ACC112 (cell line): ENCODE measurements at regions not wholly inside any gene's neighbourhood (a gene's known extent, or its start where the extent isn't known, plus 50 kb on each side); places are given as distances from the start of the nearest gene placed in this dataset.
"Not testable (repeated sequence)": the region's sequence is repeated elsewhere in the genome, so short reads cannot be mapped to it uniquely, and the experiment has no call there.

Experiments
- H2AFZ ChIP-seq: fragments of 200-600 bp; sonication (generic); one replicate; pipeline ENCODE4 v1.6.0; 2017; ENCODE audit warnings: antibody characterized with exemption, low read length; ENCODE audit not compliant: unreplicated experiment
- H3K27ac ChIP-seq: fragments of 200-600 bp; sonication (generic); 2 replicates; pipeline ENCODE4 v1.5.1; 2014; ENCODE audit warnings: low read depth, mild to moderate bottlenecking, antibody characterized with exemption, low read length, moderate library complexity
- H3K27me3 ChIP-seq: fragments of 200-600 bp; sonication (generic); 2 replicates; pipeline ENCODE4 v1.6.1; 2014; ENCODE audit warnings: mild to moderate bottlenecking, antibody characterized with exemption, low read length, moderate library complexity, mixed read lengths; ENCODE audit not compliant: insufficient read depth
- H3K36me3 ChIP-seq: fragments of 200-600 bp; sonication (generic); 2 replicates; pipeline ENCODE4 v1.6.1; 2016; ENCODE audit warnings: mild to moderate bottlenecking, antibody characterized with exemption, low read length, moderate library complexity, mixed read lengths; ENCODE audit not compliant: insufficient read depth
- H3K4me1 ChIP-seq: fragments of 200-600 bp; sonication (generic); one replicate; pipeline ENCODE4 v1.6.1; 2016; ENCODE audit warnings: low read length, mixed read lengths; ENCODE audit not compliant: insufficient read depth, unreplicated experiment, control insufficient read depth
- H3K4me3 ChIP-seq: fragments of 200-600 bp; sonication (generic); 2 replicates; pipeline ENCODE4 v1.5.1; 2014; ENCODE audit warnings: mild to moderate bottlenecking, low read depth, low read length
- H3K79me2 ChIP-seq: fragments of 200-600 bp; sonication (generic); one replicate; pipeline ENCODE4 v1.6.0; 2016; ENCODE audit warnings: low read length; ENCODE audit not compliant: control insufficient read depth, unreplicated experiment, insufficient read depth

GRCh38 chrX:17983389-17983788, 122.3 kb upstream of the RAI2 start:
- no peak overlapping the region for H2AFZ ChIP-seq

GRCh38 chrX:17977696-17978095, 116.6 kb upstream of the RAI2 start:
- no peak overlapping the region for H3K4me3 ChIP-seq
- peaks cover 33% of the 10 kb centered on the region for H3K27me3 ChIP-seq
- H3K27ac ChIP-seq, result no peak overlapping the region
- no peaks in the 10 kb centered on the region for H3K79me2 ChIP-seq
- H3K36me3 ChIP-seq, result no peaks in the 10 kb centered on the region
- no peaks in the 10 kb centered on the region for H3K4me1 ChIP-seq
- no peak overlapping the region for H2AFZ ChIP-seq

More at GRCh38 chrX:17983389-17983788, 122.3 kb upstream of the RAI2 start:
- Histone ChIP-seq H3K27ac (no peak overlapping the region), H3K79me2 (no peaks in the 10 kb centered on the region), H3K36me3 (no peaks in the 10 kb centered on the region), H3K4me1 (no peaks in the 10 kb centered on the region), H3K27me3 (peaks cover 26% of the 10 kb centered on the region; the same call in 1 of the 2 replicates), H3K4me3 (no peak overlapping the region)

- no peak overlapping the region for H3K4me3 ChIP-seq
- peaks cover 36% of the 10 kb centered on the region for H3K27me3 ChIP-seq
- no peak overlapping the region for H2AFZ ChIP-seq
- no peaks in the 10 kb centered on the region for H3K79me2 ChIP-seq
- H3K36me3 ChIP-seq, result no peaks in the 10 kb centered on the region
- H3K27ac ChIP-seq, result no peak overlapping the region
- no peaks in the 10 kb centered on the region for H3K4me1 ChIP-seq
Observed at GRCh38 chrX:17976955-17977354, 115.9 kb upstream of the RAI2 start.

- not testable (repeated sequence) for H3K4me3 ChIP-seq, H3K27ac ChIP-seq, H3K79me2 ChIP-seq, H3K4me1 ChIP-seq, H3K36me3 ChIP-seq, H2AFZ ChIP-seq
- peaks cover 40% of the 10 kb centered on the region for H3K27me3 ChIP-seq
Observed at GRCh38 chrX:17975349-17975748, 114.3 kb upstream of the RAI2 start.

GRCh38 chrX:17968367-17968766, 107.3 kb upstream of the RAI2 start:
- Histone ChIP-seq H3K4me3 (no peak overlapping the region), H3K27me3 (peaks cover 60% of the 10 kb centered on the region; the same call in 1 of the 2 replicates), H3K27ac (no peak overlapping the region), H3K79me2 (no peaks in the 10 kb centered on the region), H2AFZ (no peak overlapping the region), H3K36me3 (no peaks in the 10 kb centered on the region), H3K4me1 (no peaks in the 10 kb centered on the region)

GRCh38 chrX:17967888-17968287, 106.8 kb upstream of the RAI2 start:
- Histone ChIP-seq H3K4me3 (no peak overlapping the region), H3K27me3 (peaks cover 61% of the 10 kb centered on the region; the same call in 1 of the 2 replicates), H3K27ac (no peak overlapping the region), H3K79me2 (no peaks in the 10 kb centered on the region), H3K4me1 (no peaks in the 10 kb centered on the region), H3K36me3 (no peaks in the 10 kb centered on the region), H2AFZ (no peak overlapping the region)

GRCh38 chrX:17964871-17965270, 103.8 kb upstream of the RAI2 start:
- Histone ChIP-seq H3K79me2 (no peaks in the 10 kb centered on the region), H3K4me1 (no peaks in the 10 kb centered on the region), H3K36me3 (no peaks in the 10 kb centered on the region), H2AFZ (no peak overlapping the region), H3K4me3 (no peak overlapping the region), H3K27me3 (peaks cover 67% of the 10 kb centered on the region), H3K27ac (no peak overlapping the region)

- H3K36me3 ChIP-seq, result no peaks in the 10 kb centered on the region
- H2AFZ ChIP-seq, result no peak overlapping the region
- no peak overlapping the region for H3K27ac ChIP-seq
- no peaks in the 10 kb centered on the region for H3K79me2 ChIP-seq
- H3K4me3 ChIP-seq, result no peak overlapping the region
- H3K4me1 ChIP-seq, result no peaks in the 10 kb centered on the region
- H3K27me3 ChIP-seq, result peaks cover 82% of the 10 kb centered on the region
Observed at GRCh38 chrX:17960891-17961290, 99.8 kb upstream of the RAI2 start.

GRCh38 chrX:17944833-17945497, 83.9 kb upstream of the RAI2 start:
- Histone ChIP-seq H3K79me2 (no peaks in the 10 kb centered on the region), H3K27ac (no peak overlapping the region), H3K36me3 (no peaks in the 10 kb centered on the region), H3K4me3 (no peak overlapping the region), H3K4me1 (no peaks in the 10 kb centered on the region), H3K27me3 (peaks cover 7% of the 10 kb centered on the region; the same call in 1 of the 2 replicates), H2AFZ (no peak overlapping the region)

GRCh38 chrX:17941171-17941570, 80.1 kb upstream of the RAI2 start:
- not testable (repeated sequence) for H3K27me3 ChIP-seq, H3K27ac ChIP-seq, H3K79me2 ChIP-seq, H2AFZ ChIP-seq, H3K36me3 ChIP-seq, H3K4me1 ChIP-seq, H3K4me3 ChIP-seq

GRCh38 chrX:17939724-17940123, 78.6 kb upstream of the RAI2 start:
- no peak overlapping the region for H3K4me3 ChIP-seq
- H3K27me3 ChIP-seq, result peaks cover 12% of the 10 kb centered on the region; the same call in 1 of the 2 replicates
- no peaks in the 10 kb centered on the region for H3K36me3 ChIP-seq
- H3K4me1 ChIP-seq, result no peaks in the 10 kb centered on the region
- no peak overlapping the region for H3K27ac ChIP-seq
- no peak overlapping the region for H2AFZ ChIP-seq
- no peaks in the 10 kb centered on the region for H3K79me2 ChIP-seq
